ENCODE measurements at regions not wholly inside any gene's neighbourhood (a gene's known extent, or its start where the extent isn't known, plus 50 kb on each side); places are given as distances from the start of the nearest gene placed in this dataset.

DNA sequence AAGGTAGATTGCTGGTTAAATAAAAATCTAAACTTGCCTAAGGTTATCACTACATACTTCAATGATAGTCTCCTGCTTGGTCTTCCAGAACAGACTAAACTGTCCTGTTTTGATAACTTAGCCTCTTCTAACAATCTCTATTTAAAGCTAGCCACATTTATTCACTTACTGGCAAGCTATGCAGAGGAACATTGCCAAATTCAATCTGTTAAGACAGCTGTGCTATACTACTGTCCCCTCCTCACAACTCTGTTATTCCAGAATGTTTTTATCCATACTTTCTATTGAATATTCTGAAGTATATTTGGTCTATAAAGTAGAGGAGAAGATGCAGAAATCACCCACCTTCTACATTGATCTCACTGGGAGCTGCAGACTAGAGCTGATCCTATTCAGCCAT lies 594.0 kb upstream of the CCDC54 start:
- peak overlapping the region in 2 of 3 experiments; percentile 30 to 74 for H3K27ac Mint-ChIP-seq
- peaks cover 6% of the 10 kb centered on the region for H3K4me1 Mint-ChIP-seq
- no peaks in the 10 kb centered on the region for H3K9me3 Mint-ChIP-seq
- H3K36me3 Mint-ChIP-seq (ENCODE audit: low read depth) = no peaks in the 10 kb centered on the region
- TF ChIP-seq, protein P1, sequence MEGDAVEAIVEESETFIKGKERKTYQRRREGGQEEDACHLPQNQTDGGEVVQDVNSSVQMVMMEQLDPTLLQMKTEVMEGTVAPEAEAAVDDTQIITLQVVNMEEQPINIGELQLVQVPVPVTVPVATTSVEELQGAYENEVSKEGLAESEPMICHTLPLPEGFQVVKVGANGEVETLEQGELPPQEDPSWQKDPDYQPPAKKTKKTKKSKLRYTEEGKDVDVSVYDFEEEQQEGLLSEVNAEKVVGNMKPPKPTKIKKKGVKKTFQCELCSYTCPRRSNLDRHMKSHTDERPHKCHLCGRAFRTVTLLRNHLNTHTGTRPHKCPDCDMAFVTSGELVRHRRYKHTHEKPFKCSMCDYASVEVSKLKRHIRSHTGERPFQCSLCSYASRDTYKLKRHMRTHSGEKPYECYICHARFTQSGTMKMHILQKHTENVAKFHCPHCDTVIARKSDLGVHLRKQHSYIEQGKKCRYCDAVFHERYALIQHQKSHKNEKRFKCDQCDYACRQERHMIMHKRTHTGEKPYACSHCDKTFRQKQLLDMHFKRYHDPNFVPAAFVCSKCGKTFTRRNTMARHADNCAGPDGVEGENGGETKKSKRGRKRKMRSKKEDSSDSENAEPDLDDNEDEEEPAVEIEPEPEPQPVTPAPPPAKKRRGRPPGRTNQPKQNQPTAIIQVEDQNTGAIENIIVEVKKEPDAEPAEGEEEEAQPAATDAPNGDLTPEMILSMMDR (IDR thresholded peaks at IDR 0.05; ENCODE audit: unreplicated experiment in 3 of 3) = no peak
- no peaks in the 10 kb centered on the region for H3K27me3 Mint-ChIP-seq (ENCODE audit: low read depth)
- H3K4me3 Mint-ChIP-seq = no peak overlapping the region

DNA sequence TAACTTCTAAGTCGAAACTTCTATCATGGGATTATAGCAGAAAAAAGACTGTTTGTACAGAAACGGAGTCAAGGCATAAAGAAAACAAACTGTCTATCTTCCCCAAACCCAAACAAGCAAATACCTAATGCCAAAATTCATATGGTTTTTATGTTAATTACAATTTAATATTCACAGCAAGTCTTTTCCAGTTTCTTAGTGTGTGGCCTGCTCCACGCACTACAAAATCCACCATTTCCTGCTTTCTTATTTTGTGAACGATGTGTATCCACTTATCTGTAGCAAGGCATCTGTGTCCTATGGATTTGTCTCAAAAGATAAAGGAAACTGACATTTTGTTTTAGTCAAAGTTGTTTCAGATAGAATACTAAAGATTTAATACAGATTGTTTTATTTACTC lies 588.0 kb upstream of the CCDC54 start:
- Mint-ChIP-seq H3K9me3 (peaks cover 15% of the 10 kb centered on the region), H3K4me3 (no peak overlapping the region), H3K36me3 (ENCODE audit: low read depth) (no peaks in the 10 kb centered on the region), H3K4me1 (no peaks in the 10 kb centered on the region), H3K27me3 (ENCODE audit: low read depth) (no peaks in the 10 kb centered on the region), H3K27ac (no peak overlapping the region)
- TF ChIP-seq, protein P1 (IDR thresholded peaks at IDR 0.05; ENCODE audit: unreplicated experiment in 3 of 3) = no peak

DNA sequence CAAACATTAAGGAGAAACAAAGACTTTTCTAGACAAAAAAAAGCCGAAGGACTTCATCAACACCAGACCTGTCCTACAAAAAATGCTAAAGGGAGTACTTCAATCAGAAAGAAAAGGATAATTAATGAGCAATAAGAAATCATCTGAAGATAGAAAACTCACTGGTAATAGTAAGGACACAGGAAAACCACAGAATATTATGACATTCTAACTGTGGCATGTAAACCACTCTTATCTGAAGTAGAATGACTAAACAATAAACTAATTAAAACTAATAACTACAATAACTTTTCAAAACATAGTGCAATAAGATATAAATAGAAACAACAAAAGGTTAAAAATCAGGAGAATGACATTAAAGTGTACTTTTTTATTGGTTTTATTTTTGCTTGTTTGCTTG lies 584.5 kb upstream of the CCDC54 start:
- no peaks in the 10 kb centered on the region for H3K36me3 Mint-ChIP-seq (ENCODE audit: low read depth)

DNA sequence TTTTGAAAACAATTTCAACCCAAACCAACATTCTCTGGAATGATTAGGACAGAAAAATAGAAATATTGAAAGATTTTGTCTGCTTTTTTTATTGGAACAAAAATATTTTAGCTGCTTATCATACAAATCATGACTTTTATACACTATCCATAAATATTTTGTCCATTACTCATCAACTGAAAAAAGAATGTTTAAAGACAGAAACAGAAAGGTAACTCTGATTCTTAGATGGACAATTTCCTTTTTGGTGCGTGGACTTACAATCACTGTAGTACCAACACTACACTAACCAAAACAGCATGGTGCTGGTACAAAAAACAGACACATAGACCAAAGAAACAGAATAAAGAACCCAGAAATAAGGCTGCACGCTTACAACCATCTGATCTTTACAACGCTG lies 582.8 kb upstream of the CCDC54 start:
- H3K27me3 Mint-ChIP-seq (ENCODE audit: low read depth) = no peaks in the 10 kb centered on the region
- no peak overlapping the region for H3K27ac Mint-ChIP-seq
- H3K36me3 Mint-ChIP-seq (ENCODE audit: low read depth) = no peaks in the 10 kb centered on the region
- peaks cover 23% of the 10 kb centered on the region for H3K9me3 Mint-ChIP-seq
- no peaks in the 10 kb centered on the region for H3K4me1 Mint-ChIP-seq
- TF ChIP-seq, protein P1 (IDR thresholded peaks at IDR 0.05; ENCODE audit: unreplicated experiment in 3 of 3) = no peak
- H3K4me3 Mint-ChIP-seq = no peak overlapping the region

More for the DNA sequence above, 584.5 kb upstream of the CCDC54 start:
- Mint-ChIP-seq H3K4me3 (no peak overlapping the region), H3K9me3 (peaks cover 23% of the 10 kb centered on the region), H3K27me3 (ENCODE audit: low read depth) (no peaks in the 10 kb centered on the region), H3K27ac (no peak overlapping the region), H3K4me1 (no peaks in the 10 kb centered on the region)
- TF ChIP-seq, protein P1 (IDR thresholded peaks at IDR 0.05; ENCODE audit: unreplicated experiment in 3 of 3) = no peak

DNA sequence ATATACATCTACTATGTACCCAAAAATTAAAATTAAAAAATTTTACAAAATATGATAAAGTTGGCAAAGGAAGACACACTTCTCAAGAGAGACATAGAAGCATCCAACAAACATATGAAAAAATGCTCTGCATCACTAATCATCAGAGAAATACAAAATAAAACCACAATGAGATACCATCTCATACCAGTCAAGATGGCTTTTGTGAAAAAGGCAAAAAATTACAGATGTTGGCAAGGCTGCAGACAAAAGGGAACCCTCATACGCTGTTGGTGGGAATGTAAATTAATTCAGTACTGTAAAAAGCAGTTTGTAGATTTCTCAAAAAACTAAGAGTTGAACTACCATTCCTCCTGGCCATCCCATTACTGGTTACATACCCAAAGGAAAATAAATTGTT lies 581.7 kb upstream of the CCDC54 start:
- no peaks in the 10 kb centered on the region for H3K27me3 Mint-ChIP-seq (ENCODE audit: low read depth)
- H3K4me3 Mint-ChIP-seq = no peak overlapping the region
- H3K36me3 Mint-ChIP-seq (ENCODE audit: low read depth) = no peaks in the 10 kb centered on the region
- H3K4me1 Mint-ChIP-seq = no peaks in the 10 kb centered on the region
- peaks cover 23% of the 10 kb centered on the region for H3K9me3 Mint-ChIP-seq
- TF ChIP-seq, protein P1 (IDR thresholded peaks at IDR 0.05; ENCODE audit: unreplicated experiment in 3 of 3) = no peak
- H3K27ac Mint-ChIP-seq = no peak overlapping the region

DNA sequence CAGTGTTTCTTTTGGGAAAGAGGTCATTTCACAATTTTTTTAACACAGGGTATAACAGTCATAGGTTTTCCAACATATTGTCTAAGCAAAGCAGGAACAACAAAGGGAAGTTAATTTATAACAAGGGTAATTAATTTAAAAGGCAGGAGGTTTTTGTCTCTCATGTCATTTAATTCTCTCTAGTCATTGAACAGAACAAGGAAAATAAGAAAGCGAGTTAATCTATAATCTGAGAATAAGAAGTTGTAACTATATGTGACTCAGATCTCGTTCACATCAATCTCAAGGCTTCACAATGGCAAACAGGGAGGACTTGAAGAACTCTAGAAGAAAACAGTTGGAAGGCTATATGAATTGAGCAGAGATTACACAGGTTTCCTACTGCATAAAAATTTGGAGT lies 579.8 kb upstream of the CCDC54 start:
- no peaks in the 10 kb centered on the region for H3K27me3 Mint-ChIP-seq (ENCODE audit: low read depth)
- H3K9me3 Mint-ChIP-seq = peaks cover 18% of the 10 kb centered on the region
- no peak overlapping the region for H3K4me3 Mint-ChIP-seq
- H3K4me1 Mint-ChIP-seq = no peaks in the 10 kb centered on the region
- H3K27ac Mint-ChIP-seq = peak overlapping the region; percentile 9 to 83 (median 14)
- TF ChIP-seq, protein P1 (IDR thresholded peaks at IDR 0.05; ENCODE audit: unreplicated experiment in 3 of 3) = no peak
- no peaks in the 10 kb centered on the region for H3K36me3 Mint-ChIP-seq (ENCODE audit: low read depth)
